ENCODE measurements at regions not wholly inside any gene's neighbourhood (a gene's known extent, or its start where the extent isn't known, plus 50 kb on each side); places are given as distances from the start of the nearest gene placed in this dataset.

GRCh38 chr15:97525809-97526208, 434.7 kb upstream of the ARRDC4 start:
- no peak for DNase-seq

- DNase-seq: no peak
Measured at GRCh38 chr15:97528238-97528637, 432.3 kb upstream of the ARRDC4 start.

- no peak for DNase-seq
Measured at GRCh38 chr15:97545799-97546198, 414.7 kb upstream of the ARRDC4 start.

- no peak for DNase-seq
Measured at GRCh38 chr15:97547381-97547780, 413.1 kb upstream of the ARRDC4 start.

- no peak for DNase-seq
Measured at GRCh38 chr15:97561529-97561928, 399.0 kb upstream of the ARRDC4 start.

- DNase-seq: no peak
Measured at GRCh38 chr15:97563516-97563915, 397.0 kb upstream of the ARRDC4 start.

- no peak for DNase-seq
Measured at GRCh38 chr15:97566961-97567360, 393.5 kb upstream of the ARRDC4 start.

GRCh38 chr15:97567411-97567810, 393.1 kb upstream of the ARRDC4 start:
- no peak for DNase-seq

- no peak for DNase-seq
Measured at GRCh38 chr15:97576929-97577645, 383.4 kb upstream of the ARRDC4 start.

GRCh38 chr15:97585408-97585807, 375.1 kb upstream of the ARRDC4 start:
- no peak for DNase-seq

GRCh38 chr15:97592778-97593177, 367.7 kb upstream of the ARRDC4 start:
- no peak for DNase-seq

GRCh38 chr15:97597801-97598200, 362.7 kb upstream of the ARRDC4 start:
- DNase-seq: no peak

- DNase-seq: no peak
Measured at GRCh38 chr15:97598353-97598798, 362.1 kb upstream of the ARRDC4 start.

GRCh38 chr15:97600190-97600589, 360.3 kb upstream of the ARRDC4 start:
- no peak for DNase-seq

GRCh38 chr15:97604677-97605076, 355.8 kb upstream of the ARRDC4 start:
- no peak for DNase-seq

GRCh38 chr15:97615114-97615513, 345.4 kb upstream of the ARRDC4 start:
- DNase-seq: no peak

GRCh38 chr15:97623091-97623661, 337.3 kb upstream of the ARRDC4 start:
- DNase-seq: no peak

- DNase-seq: no peak
Measured at GRCh38 chr15:97627634-97628033, 332.9 kb upstream of the ARRDC4 start.

GRCh38 chr15:97645758-97646157, 314.7 kb upstream of the ARRDC4 start:
- DNase-seq: no peak

GRCh38 chr15:97648728-97649127, 311.8 kb upstream of the ARRDC4 start:
- no peak for DNase-seq

- DNase-seq: no peak
Measured at GRCh38 chr15:97652041-97652440, 308.5 kb upstream of the ARRDC4 start.

- no peak for DNase-seq
Measured at GRCh38 chr15:97652700-97653167, 307.8 kb upstream of the ARRDC4 start.

- DNase-seq: no peak
Measured at GRCh38 chr15:97653896-97654295, 306.6 kb upstream of the ARRDC4 start.

- no peak for DNase-seq
Measured at GRCh38 chr15:97654481-97655076, 305.9 kb upstream of the ARRDC4 start.

All from stimulated activated naive CD4-positive, alpha-beta T cell (primary cell).